H1 (cell line): ENCODE measurements at regions not wholly inside any gene's neighbourhood (a gene's known extent, or its start where the extent isn't known, plus 50 kb on each side); places are given as distances from the start of the nearest gene placed in this dataset.

Experiments used
- CTCF ChIA-PET: fragments of 300-600 bp; sonication (Branson Sonifier 250); formaldehyde crosslinking; loops from one replicate; lab custom pipeline; 2021; ENCODE audit not compliant: partially characterized antibody; lab: Charles Lee
- POLR2A ChIA-PET: fragments of 300-600 bp; sonication (Branson Sonifier 250); formaldehyde crosslinking; loops from one replicate; lab custom pipeline; 2021; ENCODE audit warnings: inconsistent platforms; ENCODE audit not compliant: partially characterized antibody; lab: Charles Lee
- DNase-seq, 2 experiments: peaks; one replicate each; pipeline versions ENCODE4 v3.0.0 to v3.0.0-alpha.2; 2010 to 2022; ENCODE audit warnings: low spot score in 2 of 2, low read depth in 1 of 2, mixed read lengths in 1 of 2
- FAIRE-seq: peaks from 2 replicates; lab custom pipeline; 2011; peaks lifted over from hg19 to GRCh38; lab: Jason Lieb, UNC
- H2AFZ ChIP-seq: 2 replicates; pipeline ENCODE4 v1.8.1; 2012; ENCODE audit warnings: low read length, inconsistent platforms
- H2AK5ac ChIP-seq: 2 replicates; pipeline ENCODE4 v1.6.1; 2013; ENCODE audit warnings: low read depth, low read length
- H2BK120ac ChIP-seq: replicated peaks from 2 replicates; pipeline ENCODE3; 2013; ENCODE audit warnings: low read depth, low read length, inconsistent platforms
- H2BK12ac ChIP-seq: 2 replicates; pipeline ENCODE4 v1.6.1; 2013; ENCODE audit warnings: low read depth, low read length
- H2BK15ac ChIP-seq: 2 replicates; pipeline ENCODE4 v1.6.1; 2013; ENCODE audit warnings: low read length
- H2BK20ac ChIP-seq: 2 replicates; pipeline ENCODE4 v1.6.1; 2013; ENCODE audit warnings: low read length
- H2BK5ac ChIP-seq: 2 replicates; pipeline ENCODE4 v1.6.1; 2013; ENCODE audit warnings: low read depth, low read length
- H3K14ac ChIP-seq: 2 replicates; pipeline ENCODE4 v1.6.1; 2013; ENCODE audit warnings: inconsistent platforms; ENCODE audit not compliant: insufficient read length
- H3K18ac ChIP-seq: 2 replicates; pipeline ENCODE4 v1.6.1; 2013; ENCODE audit warnings: low read length; ENCODE audit errors: extremely low read depth
- H3K23ac ChIP-seq: 2 replicates; pipeline ENCODE4 v1.6.1; 2013; ENCODE audit warnings: inconsistent platforms; ENCODE audit not compliant: insufficient read length
- H3K23me2 ChIP-seq: 2 replicates; pipeline ENCODE4 v1.6.1; 2013; ENCODE audit warnings: low read depth, low read length
- H3K27ac ChIP-seq: 2 replicates; pipeline ENCODE4 v1.6.1; 2011; ENCODE audit warnings: low read depth, low read length, inconsistent platforms
- H3K27me3 ChIP-seq, 4 experiments: replicated peaks in 1 of 4; 1 replicate in 1 of 4; 2 replicates in 3 of 4; pipeline versions ENCODE4 v1.6.1 to v1.8.1; 2011 to 2013; ENCODE audit warnings: low read length in 3 of 4, mild to moderate bottlenecking in 3 of 4, inconsistent platforms in 2 of 4, mixed read lengths in 2 of 4, moderate library complexity in 1 of 4; ENCODE audit not compliant: control insufficient read depth in 3 of 4, insufficient read depth in 3 of 4; ENCODE audit errors: extremely low read depth in 1 of 4
- H3K36me3 ChIP-seq, 4 experiments: 2 replicates each; pipeline versions ENCODE4 v1.6.1 to v1.8.1; 2011 to 2013; ENCODE audit warnings: mild to moderate bottlenecking in 4 of 4, low read length in 3 of 4, moderate library complexity in 2 of 4, control low read depth in 1 of 4, inconsistent platforms in 1 of 4; ENCODE audit not compliant: insufficient read depth in 4 of 4, control insufficient read depth in 2 of 4
- H3K4ac ChIP-seq: replicated peaks from 2 replicates; pipeline ENCODE3; 2013; ENCODE audit warnings: low read length, low read depth, mixed read lengths, inconsistent platforms; ENCODE audit not compliant: insufficient read length
- H3K4me1 ChIP-seq, 4 experiments: replicated peaks in 1 of 4; 1 replicate in 1 of 4; 2 replicates in 3 of 4; pipeline versions ENCODE4 v1.6.1 to v1.8.1; 2011 to 2013; ENCODE audit warnings: low read length in 3 of 4, inconsistent platforms in 2 of 4, mixed read lengths in 1 of 4; ENCODE audit not compliant: insufficient read depth in 4 of 4, control insufficient read depth in 3 of 4
- H3K4me2 ChIP-seq, 2 experiments: 2 replicates each; pipeline versions ENCODE4 v1.6.1 to v1.8.1; 2011 to 2013; ENCODE audit warnings: low read depth in 2 of 2, low read length in 2 of 2, control low read depth in 1 of 2, inconsistent platforms in 1 of 2, mild to moderate bottlenecking in 1 of 2; ENCODE audit not compliant: insufficient read depth in 1 of 2
- H3K4me3 ChIP-seq, 4 experiments: fragments of 200-600, 300-600 bp in 1 of 4; sonication (generic), shearing (Covaris generic), sonication (Bioruptor Twin) in 1 of 4; 2 replicates each; pipeline versions ENCODE4 v1.5.1 to v1.8.1; 2011 to 2016; ENCODE audit warnings: low read length in 4 of 4, low read depth in 3 of 4, control low read depth in 2 of 4, inconsistent platforms in 2 of 4, mild to moderate bottlenecking in 2 of 4, mixed read lengths in 1 of 4, moderate library complexity in 1 of 4; ENCODE audit not compliant: insufficient read depth in 2 of 4; ENCODE audit errors: extremely low read depth in 1 of 4
- H3K56ac ChIP-seq: replicated peaks from 2 replicates; pipeline ENCODE3; 2013; ENCODE audit warnings: low read depth, mild to moderate bottlenecking, mixed read lengths, low read length, inconsistent platforms; ENCODE audit not compliant: insufficient read length
- H3K79me1 ChIP-seq: 2 replicates; pipeline ENCODE4 v1.6.1; 2013; ENCODE audit warnings: low read depth, low read length, control low read depth
- H3K79me2 ChIP-seq, 2 experiments: 2 replicates each; pipeline versions ENCODE4 v1.6.1 to v1.8.1; 2012 to 2013; ENCODE audit warnings: low read length in 2 of 2, mild to moderate bottlenecking in 2 of 2, inconsistent platforms in 1 of 2; ENCODE audit not compliant: insufficient read depth in 2 of 2, control insufficient read depth in 1 of 2
- H3K9ac ChIP-seq, 4 experiments: replicated peaks in 1 of 4; 1 replicate in 1 of 4; 2 replicates in 3 of 4; pipeline versions ENCODE4 v1.6.1 to v1.8.1; 2011 to 2013; ENCODE audit warnings: low read depth in 3 of 4, low read length in 3 of 4, control low read depth in 2 of 4, mild to moderate bottlenecking in 2 of 4, moderate library complexity in 2 of 4, inconsistent platforms in 1 of 4; ENCODE audit errors: extremely low read depth in 1 of 4
- H3K9me3 ChIP-seq, 2 experiments: 2 replicates each; pipeline versions ENCODE4 v1.6.1 to v1.8.1; 2012 to 2013; ENCODE audit warnings: mild to moderate bottlenecking in 2 of 2, moderate library complexity in 2 of 2, control low read depth in 1 of 2, inconsistent platforms in 1 of 2, low read depth in 1 of 2, low read length in 1 of 2, mixed read lengths in 1 of 2; ENCODE audit not compliant: insufficient read depth in 2 of 2
- H4K20me1 ChIP-seq, 2 experiments: replicated peaks in 1 of 2; 2 replicates each; pipeline versions ENCODE3 to v1.8.1; 2011 to 2013; ENCODE audit warnings: inconsistent platforms in 2 of 2, low read length in 2 of 2, mild to moderate bottlenecking in 1 of 2; ENCODE audit not compliant: insufficient read depth in 2 of 2, control insufficient read depth in 1 of 2
- H4K5ac ChIP-seq: 2 replicates; pipeline ENCODE4 v1.6.1; 2013; ENCODE audit warnings: low read length, low read depth, mixed read lengths, inconsistent platforms; ENCODE audit not compliant: insufficient read length
- H4K8ac ChIP-seq: 2 replicates; pipeline ENCODE4 v1.8.0; 2013; ENCODE audit warnings: mild to moderate bottlenecking, moderate library complexity, low read length, inconsistent platforms; ENCODE audit not compliant: insufficient read depth; ENCODE audit errors: extremely low read depth
- H4K91ac ChIP-seq: replicated peaks from 2 replicates; pipeline ENCODE3; 2013; ENCODE audit warnings: low read length, mixed read lengths, inconsistent platforms; ENCODE audit not compliant: insufficient read length
- SP1 ChIP-seq: IDR thresholded peaks from 2 replicates; pipeline ENCODE4 v1.6.1; 2011; ENCODE audit warnings: low read depth, low read length
- WGBS, 2 experiments: shearing (Covaris generic) in 1 of 2; methylation state at CpG; one replicate each; pipeline versions ENCODE4 v1.1.6 to v1.1.7; 2013 to 2015; ENCODE audit warnings: low lambda C conversion rate in 2 of 2, mixed read lengths in 2 of 2, inconsistent platforms in 1 of 2, low coverage in 1 of 2, missing lambda C conversion rate in 1 of 2; ENCODE audit not compliant: insufficient replicate concordance in 2 of 2, insufficient coverage in 1 of 2, insufficient read length in 1 of 2; ENCODE audit errors: extremely low coverage in 1 of 2, missing lambda C conversion rate in 1 of 2; 5-methylcytosine and 5-hydroxymethylcytosine counted together

DNA sequence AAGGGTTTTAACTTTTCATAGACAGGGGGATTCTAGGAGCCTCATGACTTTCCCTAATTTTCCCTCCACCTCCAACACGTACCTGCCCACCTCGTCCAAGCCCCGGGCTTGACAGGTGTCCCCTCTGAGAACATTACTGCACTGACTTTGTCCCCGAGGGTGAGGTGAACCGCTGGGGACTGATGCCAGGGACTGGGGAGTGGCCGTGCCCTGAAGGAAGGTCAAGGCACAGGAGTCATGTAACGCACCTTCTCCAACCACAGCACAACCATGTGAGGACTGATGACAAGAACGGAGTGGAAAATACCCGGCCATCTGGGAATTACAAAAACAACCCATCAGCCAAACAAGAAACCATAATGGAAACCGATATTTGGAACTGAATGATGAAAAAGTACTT is 214.7 kb upstream of the C14orf180 start:
- H3K36me3 ChIP-seq, result no peaks in the 10 kb centered on the region
- no peak overlapping the region for H2BK5ac ChIP-seq
- no peak overlapping the region for H3K18ac ChIP-seq
- WGBS, 2 experiments, result 85% methylated on average over 10 of the region's 10 CpGs; no CpG with 5 or more reads in 1 of the 2 experiments
- H3K23ac ChIP-seq, result no peak overlapping the region
- H4K8ac ChIP-seq, result no peak overlapping the region
- H3K4me3 ChIP-seq, result no peak overlapping the region
- no peak overlapping the region for H3K27ac ChIP-seq
- POLR2A ChIA-PET, result no interaction called here
- no peak overlapping the region for H3K9ac ChIP-seq
- no peak overlapping the region for H3K4ac ChIP-seq
- CTCF ChIA-PET, result interaction anchor here (0.6 to 1.1 kb wide), 2 partner anchors 129 to 137 kb away, joined by 3 read pairs; no protein-coding TSS in a partner anchor
- no peaks in the 10 kb centered on the region for H3K23me2 ChIP-seq
- H3K56ac ChIP-seq, result no peak overlapping the region
- H4K91ac ChIP-seq, result no peak overlapping the region
- no peaks in the 10 kb centered on the region for H4K20me1 ChIP-seq
- H2BK20ac ChIP-seq, result no peak overlapping the region
- H2AFZ ChIP-seq, result no peak overlapping the region
- H4K5ac ChIP-seq, result no peak overlapping the region
- H3K79me2 ChIP-seq, result no peaks in the 10 kb centered on the region
- TF ChIP-seq SP1, result no peak
- no peak overlapping the region for H3K4me2 ChIP-seq
- H3K9me3 ChIP-seq, result no peaks in the 10 kb centered on the region
- FAIRE-seq (no peak), DNase-seq (no peak)
- no peak overlapping the region for H2BK12ac ChIP-seq
- H3K4me1 ChIP-seq, result peaks cover 0 to 7% (median 2%) of the 10 kb centered on the region in 4 experiments; a peak in 3 of 7 replicates
- H2BK15ac ChIP-seq, result no peak overlapping the region
- no peak overlapping the region for H2AK5ac ChIP-seq
- H3K79me1 ChIP-seq, result no peaks in the 10 kb centered on the region
- H2BK120ac ChIP-seq, result no peak overlapping the region
- no peak overlapping the region for H3K14ac ChIP-seq
- H3K27me3 ChIP-seq, result no peaks in the 10 kb centered on the region; a peak in 1 of 7 replicates
